Lung (tissue), 11 donors: ENCODE measurements at regions not wholly inside any gene's neighbourhood (a gene's known extent, or its start where the extent isn't known, plus 50 kb on each side); places are given as distances from the start of the nearest gene placed in this dataset.

ENCODE experiments used
- ATAC-seq: fragments of 200-7000 bp; cut with Tn5 transposase; one replicate; pipeline ENCODE4 v1.9.1; 2020; ENCODE audit warnings: moderate number of reproducible peaks; ENCODE audit not compliant: insufficient read depth, low FRiP score
- DNase-seq, 3 donors: peaks; one replicate each; pipeline ENCODE4 v3.0.0-alpha.2; 2013 to 2017
- H3K27ac ChIP-seq, 2 donors: one replicate each; pipeline ENCODE4 v1.5.1; 2013; ENCODE audit warnings: mild to moderate bottlenecking in 2 of 2, moderate library complexity in 2 of 2, control low read depth in 1 of 2, inconsistent platforms in 1 of 2, low read depth in 1 of 2, low read length in 1 of 2
- H3K27me3 ChIP-seq, 3 donors: one replicate each; pipeline ENCODE4 v1.5.1; 2013; ENCODE audit warnings: low read length in 2 of 3; ENCODE audit not compliant: control insufficient read depth in 3 of 3, insufficient read depth in 3 of 3
- H3K36me3 ChIP-seq, 4 donors: one replicate each; pipeline ENCODE4 v1.5.1; 2013; ENCODE audit warnings: low read length in 4 of 4, mild to moderate bottlenecking in 1 of 4, moderate library complexity in 1 of 4; ENCODE audit not compliant: control insufficient read depth in 4 of 4, insufficient read depth in 4 of 4
- H3K4me1 ChIP-seq, 5 donors: one replicate each; pipeline ENCODE4 v1.5.1; 2013; ENCODE audit warnings: low read length in 5 of 5, mild to moderate bottlenecking in 2 of 5, moderate library complexity in 1 of 5; ENCODE audit not compliant: control insufficient read depth in 5 of 5, insufficient read depth in 5 of 5
- H3K4me3 ChIP-seq: one replicate; pipeline ENCODE4 v1.5.1; 2013; ENCODE audit warnings: mild to moderate bottlenecking, control low read depth, moderate library complexity
- H3K9ac ChIP-seq, 2 donors: one replicate each; pipeline ENCODE4 v1.5.1; 2013; ENCODE audit warnings: low read length in 2 of 2, control low read depth in 1 of 2; ENCODE audit not compliant: insufficient read depth in 1 of 2
- H3K9me3 ChIP-seq, 4 donors: one replicate each; pipeline ENCODE4 v1.5.1; 2013; ENCODE audit warnings: low read length in 3 of 4, mild to moderate bottlenecking in 1 of 4, moderate library complexity in 1 of 4; ENCODE audit not compliant: control insufficient read depth in 4 of 4, insufficient read depth in 3 of 4
- CTCF ChIP-seq: IDR thresholded peaks from 2 replicates; pipeline ENCODE4 v1.5.1; 2012; ENCODE audit warnings: mild to moderate bottlenecking; ENCODE audit errors: control extremely low read depth, extremely low read depth
- WGBS, 2 donors: extraction: QIAGEN DNeasy Blood & Tissue Kit; methylation state at CpG; one replicate each; pipeline ENCODE4 v1.1.7; 2013; 5-methylcytosine and 5-hydroxymethylcytosine counted together
- donor health status: control.
- donor health status: control.
- donor health status: Bipolar disorder and iron deficiency.
- donor health status: healthy.
- donor health status: DM: yes; HTN: yes; CAD: no.

GRCh38 chr3:25071846-25072245 is 356.2 kb upstream of the RARB start:
- no peaks in the 10 kb centered on the region for H3K36me3 ChIP-seq
- no peaks in the 10 kb centered on the region for H3K27me3 ChIP-seq
- H3K4me3 ChIP-seq = no peak overlapping the region
- H3K9ac ChIP-seq = no peak overlapping the region
- DNase-seq (no peak), ATAC-seq (no peak)
- 89 to 93% methylated on average over 5 of the region's 5 CpGs for WGBS, 2 donors
- H3K4me1 ChIP-seq = peaks cover 0 to 19% (median 4%) of the 10 kb centered on the region in 5 donors
- H3K9me3 ChIP-seq = no peaks in the 10 kb centered on the region
- no peak overlapping the region for H3K27ac ChIP-seq
- no peak for TF ChIP-seq CTCF

- no peak for DNase-seq
- no peak for TF ChIP-seq CTCF
- 85 to 93% methylated on average over 1 of the region's 1 CpG for WGBS, 2 donors
These were observed 354.6 kb upstream of the RARB start for GRCh38 chr3:25073423-25073822.

GRCh38 chr3:25074149-25074548 is 353.9 kb upstream of the RARB start:
- H3K36me3 ChIP-seq = no peaks in the 10 kb centered on the region
- no peak overlapping the region for H3K4me3 ChIP-seq
- H3K27ac ChIP-seq = no peak overlapping the region
- peak in 2 of 3 donors; percentile 38 to 42 for DNase-seq
- H3K27me3 ChIP-seq = no peaks in the 10 kb centered on the region
- 39 to 45% methylated on average over 3 of the region's 3 CpGs for WGBS, 2 donors
- TF ChIP-seq CTCF = no peak
- H3K4me1 ChIP-seq = peaks cover 0 to 19% (median 4%) of the 10 kb centered on the region in 5 donors
- H3K9me3 ChIP-seq = no peaks in the 10 kb centered on the region
- no peak overlapping the region for H3K9ac ChIP-seq
- no peak for ATAC-seq

More at GRCh38 chr3:25073423-25073822, 354.6 kb upstream of the RARB start:
- Histone ChIP-seq H3K4me1 (peaks cover 0 to 19% (median 4%) of the 10 kb centered on the region in 5 donors), H3K27ac (no peak overlapping the region), H3K9ac (no peak overlapping the region), H3K4me3 (no peak overlapping the region), H3K9me3 (no peaks in the 10 kb centered on the region), H3K36me3 (no peaks in the 10 kb centered on the region), H3K27me3 (no peaks in the 10 kb centered on the region)
- ATAC-seq = no peak

- WGBS, 2 donors = 91 to 96% methylated on average over 1 of the region's 1 CpG
These were observed 347.6 kb upstream of the RARB start for GRCh38 chr3:25080461-25080860.

More at GRCh38 chr3:25080461-25080860, 347.6 kb upstream of the RARB start:
- H3K4me1 ChIP-seq = peaks cover 0 to 4% (median 0%) of the 10 kb centered on the region in 5 donors
- DNase-seq (no peak), ATAC-seq (no peak)
- no peaks in the 10 kb centered on the region for H3K36me3 ChIP-seq
- H3K9me3 ChIP-seq = no peaks in the 10 kb centered on the region
- H3K9ac ChIP-seq = no peak overlapping the region
- H3K27me3 ChIP-seq = no peaks in the 10 kb centered on the region
- no peak overlapping the region for H3K27ac ChIP-seq
- H3K4me3 ChIP-seq = no peak overlapping the region
- TF ChIP-seq CTCF = no peak
